GM21576 (cell line): ENCODE measurements at regions not wholly inside any gene's neighbourhood (a gene's known extent, or its start where the extent isn't known, plus 50 kb on each side); places are given as distances from the start of the nearest gene placed in this dataset.
"Not testable (repeated sequence)": the region's sequence is repeated elsewhere in the genome, so short reads cannot be mapped to it uniquely, and the experiment has no call there.

Experiments used
- ATAC-seq: cut with Tn5 transposase; IDR thresholded peaks from one replicate; pipeline ENCODE4 v1.9.1; 2021; ENCODE audit warnings: mild to moderate bottlenecking, moderate library complexity; ENCODE audit not compliant: unreplicated experiment

- no peak for ATAC-seq
Measured at GRCh38 chr13:53264751-53265385, 236.3 kb downstream of the OLFM4 start.

DNA sequence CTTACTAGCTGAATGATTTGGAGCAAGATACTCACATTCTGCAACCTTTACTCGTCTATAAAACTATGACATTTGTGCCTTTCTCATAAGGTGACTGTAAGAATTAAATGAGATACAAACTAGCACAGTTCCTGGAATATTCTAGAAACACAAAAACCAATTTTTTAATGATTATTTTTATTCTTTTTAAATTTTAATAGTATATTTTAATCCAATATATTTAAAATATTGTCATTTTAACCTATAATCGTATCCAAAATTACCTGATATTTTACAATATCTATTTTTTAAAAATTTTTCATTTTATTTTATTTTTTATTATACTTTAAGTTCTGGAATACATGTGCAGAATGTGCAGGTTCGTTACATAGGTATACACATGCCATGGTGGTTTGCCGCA is 238.1 kb downstream of the OLFM4 start:
- ATAC-seq, result no peak

DNA sequence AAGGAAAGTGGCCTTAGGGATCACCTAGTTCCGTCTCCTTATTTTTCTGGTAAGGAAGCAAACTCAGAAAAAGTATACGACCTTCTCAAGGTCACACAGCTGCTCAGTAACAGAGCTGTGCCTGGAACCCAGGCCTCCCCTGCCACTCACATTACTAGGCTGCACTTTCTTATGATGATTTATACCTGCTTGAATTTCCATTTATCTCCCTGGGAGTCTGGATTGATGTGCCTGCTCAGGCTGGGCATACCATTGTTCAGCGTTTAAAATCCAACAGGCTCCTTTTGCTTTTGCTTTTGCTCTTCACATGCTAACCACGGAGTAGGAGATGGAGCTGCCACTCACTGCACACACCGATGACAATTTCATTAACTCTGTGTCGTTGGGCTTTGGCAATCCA is 241.0 kb downstream of the OLFM4 start:
- ATAC-seq, result no peak

GRCh38 chr13:53272873-53273272 is 244.3 kb downstream of the OLFM4 start:
- no peak for ATAC-seq

- ATAC-seq, result no peak
Measured at GRCh38 chr13:53276265-53276664, 247.7 kb downstream of the OLFM4 start.

DNA sequence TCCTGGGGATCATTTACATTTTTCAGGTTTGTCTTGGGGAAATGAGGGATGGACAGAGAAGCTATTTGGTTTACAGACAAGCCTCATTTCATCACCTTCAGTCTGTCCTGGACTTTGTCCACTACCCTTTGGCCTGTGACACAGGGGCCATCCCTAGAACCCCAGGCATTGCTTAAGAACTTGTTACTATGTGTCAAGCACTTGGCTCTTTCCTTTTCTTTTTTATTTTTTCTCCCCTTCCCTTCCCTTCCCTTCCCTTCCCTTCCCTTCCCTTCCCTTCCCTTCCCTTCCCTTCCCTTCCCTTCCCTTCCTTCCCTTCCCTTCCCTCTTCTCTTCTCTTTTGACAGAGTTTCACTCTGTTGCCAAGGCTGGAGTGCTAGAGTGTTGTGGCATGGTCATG is 253.1 kb downstream of the OLFM4 start:
- ATAC-seq, result no peak

- ATAC-seq, result no peak
Measured at GRCh38 chr13:53285896-53286430, 257.4 kb downstream of the OLFM4 start.

GRCh38 chr13:53298396-53298795 is 269.8 kb downstream of the OLFM4 start:
- no peak for ATAC-seq

DNA sequence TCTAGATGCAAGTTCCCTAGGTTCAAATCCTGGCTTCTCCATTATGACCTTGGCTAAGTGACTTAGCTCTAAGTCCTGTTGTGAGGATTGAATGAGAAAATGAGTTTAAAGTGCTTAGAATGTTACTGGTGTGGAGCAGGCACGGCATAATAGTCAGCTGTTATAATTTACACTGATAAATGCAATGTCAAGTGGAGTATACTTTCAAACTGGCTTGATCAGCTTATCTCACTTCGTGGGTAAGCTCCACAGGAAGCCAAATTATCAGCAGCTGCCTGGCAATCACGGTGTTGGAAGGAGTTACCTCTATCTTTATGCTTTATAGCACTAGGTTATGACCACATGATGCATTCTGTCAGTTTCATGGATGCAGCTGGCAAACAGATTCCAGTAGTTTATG is 272.8 kb downstream of the OLFM4 start:
- no peak for ATAC-seq

DNA sequence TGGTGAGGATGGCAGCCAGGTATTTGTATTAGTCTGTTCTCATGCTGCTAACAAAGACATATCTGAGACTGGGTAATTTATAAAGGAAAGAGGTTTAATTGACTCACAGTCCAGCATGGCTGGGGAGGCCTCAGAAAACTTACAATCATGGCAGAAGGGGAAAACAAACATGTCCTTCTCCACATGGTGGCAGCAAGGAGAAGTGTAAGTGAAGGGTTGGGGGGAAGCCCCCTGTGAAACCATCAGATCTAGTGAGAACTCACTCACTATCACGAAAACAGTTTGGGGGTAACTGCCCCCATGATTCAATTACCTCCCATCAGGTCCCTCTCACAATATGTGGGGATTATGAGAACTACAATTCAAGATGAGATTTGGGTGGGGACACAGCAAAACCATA is 276.8 kb downstream of the OLFM4 start:
- ATAC-seq, result not testable (repeated sequence)

DNA sequence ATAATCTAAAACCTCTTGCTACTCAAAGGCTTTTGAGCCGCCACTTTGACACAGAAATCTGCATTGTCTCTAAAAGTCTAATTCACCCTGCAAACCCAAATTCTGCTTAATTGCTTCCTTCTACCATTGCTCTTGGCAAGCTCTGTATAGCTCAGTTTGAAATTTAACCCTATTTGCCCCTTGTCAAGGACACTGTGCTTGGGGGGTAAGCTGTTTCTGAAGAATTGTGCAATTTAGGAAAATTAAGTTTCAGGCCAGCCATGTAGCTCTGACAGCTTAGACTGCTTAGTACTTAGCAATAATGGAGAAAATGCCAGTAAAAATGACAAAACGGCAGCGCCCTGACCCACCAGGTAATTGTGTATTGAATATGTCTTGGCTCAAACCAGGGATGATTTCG is 282.2 kb downstream of the OLFM4 start:
- no peak for ATAC-seq

GRCh38 chr13:53311561-53311960 is 282.9 kb downstream of the OLFM4 start:
- no peak for ATAC-seq

DNA sequence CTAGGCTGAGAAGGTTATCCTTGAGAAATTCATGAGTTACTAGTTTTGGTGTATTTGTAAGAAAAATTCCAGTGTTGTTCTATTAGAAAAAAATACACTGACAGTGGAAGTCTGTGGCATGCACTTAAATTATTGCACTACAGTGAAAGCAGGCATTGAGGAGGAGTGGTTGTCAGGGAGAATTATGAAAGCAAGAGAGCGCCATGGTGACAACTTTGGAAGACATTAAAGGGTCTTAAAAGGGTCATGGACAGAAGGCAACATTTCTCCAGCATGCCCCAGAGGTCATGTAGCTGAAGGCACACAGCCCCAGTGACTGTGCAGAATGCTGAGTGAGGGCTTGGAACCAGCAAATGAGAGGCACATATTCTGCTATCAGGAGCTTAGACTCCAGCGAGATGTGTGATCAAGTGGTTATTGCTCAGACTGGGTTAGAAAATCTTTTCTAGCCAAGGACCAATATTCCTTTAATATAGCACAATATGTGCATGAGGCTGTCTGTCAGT is 292.7 kb downstream of the OLFM4 start:
- no peak for ATAC-seq

DNA sequence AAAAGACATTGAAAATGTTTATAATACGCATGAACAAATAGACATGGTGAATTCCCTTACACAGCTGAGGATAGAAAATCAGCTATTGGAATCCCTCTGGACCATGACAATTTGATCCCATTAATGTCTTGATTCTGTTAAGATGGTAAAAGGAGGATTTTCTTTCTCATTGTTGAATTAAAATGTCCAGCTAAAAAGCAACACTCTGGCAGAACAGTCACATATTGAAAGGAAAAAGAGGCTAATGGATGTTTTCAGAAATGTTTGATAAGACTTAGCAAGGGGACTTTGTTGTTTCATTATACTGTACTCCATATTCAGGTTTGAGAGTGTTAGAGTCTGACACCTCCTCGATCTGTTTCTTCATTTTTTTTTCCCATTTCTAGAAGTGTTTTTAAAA is 296.0 kb downstream of the OLFM4 start:
- no peak for ATAC-seq

DNA sequence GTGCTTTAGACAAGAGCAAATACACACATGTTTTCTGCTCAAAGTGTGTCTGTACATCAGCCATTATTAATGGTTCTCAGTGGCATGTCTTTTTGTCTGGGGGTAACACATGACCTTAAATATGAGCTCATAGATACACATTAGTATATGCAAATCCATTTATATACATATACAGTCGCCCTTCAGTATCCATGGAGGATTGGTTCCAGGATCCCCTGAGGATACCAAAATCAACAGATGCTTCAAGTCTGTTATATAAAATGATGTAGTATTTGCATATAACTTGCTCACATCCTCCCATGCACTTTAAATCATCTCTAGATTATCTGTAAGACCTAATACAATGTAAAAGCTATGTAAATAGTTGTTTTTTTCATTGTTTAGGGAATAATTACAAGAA is 298.1 kb downstream of the OLFM4 start:
- no peak for ATAC-seq

- no peak for ATAC-seq
Measured at GRCh38 chr13:53327680-53328315, 299.2 kb downstream of the OLFM4 start.

DNA sequence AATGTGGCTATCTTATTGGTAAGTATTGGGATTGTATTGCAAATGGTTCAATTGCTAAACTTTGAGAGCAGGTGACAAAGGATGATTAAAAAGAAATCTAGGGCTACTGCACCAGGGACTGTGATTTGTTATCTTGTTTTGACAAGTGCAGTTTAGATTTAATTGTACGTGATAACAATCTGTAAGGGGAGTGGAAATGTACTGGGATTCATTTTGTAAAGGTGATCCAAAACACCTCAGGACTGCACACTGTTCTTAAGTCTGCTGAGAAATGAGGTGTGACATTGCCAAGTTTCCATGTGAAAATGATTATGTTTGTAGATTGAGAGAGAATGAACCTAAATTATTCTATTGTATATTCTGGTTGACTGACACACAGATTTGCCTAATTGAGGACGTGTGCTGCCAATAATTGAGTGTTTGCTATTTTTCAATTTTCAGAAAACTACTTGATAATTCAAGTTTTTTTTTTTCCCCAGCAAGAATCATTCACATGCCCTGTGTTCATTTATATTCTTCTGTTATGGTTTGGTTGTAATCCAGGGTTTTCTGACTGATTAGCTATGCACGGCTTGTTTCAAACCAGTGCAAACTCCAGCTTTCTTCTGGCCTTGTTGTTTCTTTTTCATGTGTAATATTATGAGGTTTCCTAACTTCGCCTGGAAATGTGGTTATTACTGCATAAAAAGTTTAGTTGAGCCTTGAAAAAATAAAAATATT is 308.0 kb downstream of the OLFM4 start:
- no peak for ATAC-seq

DNA sequence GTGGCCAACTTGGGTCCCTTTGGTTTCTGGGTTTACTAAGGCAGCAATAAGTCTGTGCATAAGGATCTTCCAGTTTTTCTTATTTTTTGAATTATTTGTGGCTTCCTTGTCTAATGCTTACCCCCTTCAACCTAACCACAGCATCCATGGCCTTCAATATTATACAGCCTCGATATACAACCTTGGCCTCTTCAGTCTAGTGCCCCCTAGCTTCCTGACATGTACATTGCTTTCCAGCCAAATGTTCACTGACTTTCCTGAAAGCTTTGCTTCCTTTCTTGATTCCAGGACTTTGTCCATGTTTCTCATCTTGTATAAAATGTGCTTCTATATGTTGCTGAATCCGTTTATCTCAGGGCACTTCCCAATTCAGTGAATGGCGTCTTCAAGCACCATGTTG is 310.1 kb downstream of the OLFM4 start:
- ATAC-seq, result no peak

GRCh38 chr13:53340505-53341143 is 312.0 kb downstream of the OLFM4 start:
- ATAC-seq, result no peak

- ATAC-seq, result no peak
Measured at GRCh38 chr13:53341144-53341510, 312.5 kb downstream of the OLFM4 start.

DNA sequence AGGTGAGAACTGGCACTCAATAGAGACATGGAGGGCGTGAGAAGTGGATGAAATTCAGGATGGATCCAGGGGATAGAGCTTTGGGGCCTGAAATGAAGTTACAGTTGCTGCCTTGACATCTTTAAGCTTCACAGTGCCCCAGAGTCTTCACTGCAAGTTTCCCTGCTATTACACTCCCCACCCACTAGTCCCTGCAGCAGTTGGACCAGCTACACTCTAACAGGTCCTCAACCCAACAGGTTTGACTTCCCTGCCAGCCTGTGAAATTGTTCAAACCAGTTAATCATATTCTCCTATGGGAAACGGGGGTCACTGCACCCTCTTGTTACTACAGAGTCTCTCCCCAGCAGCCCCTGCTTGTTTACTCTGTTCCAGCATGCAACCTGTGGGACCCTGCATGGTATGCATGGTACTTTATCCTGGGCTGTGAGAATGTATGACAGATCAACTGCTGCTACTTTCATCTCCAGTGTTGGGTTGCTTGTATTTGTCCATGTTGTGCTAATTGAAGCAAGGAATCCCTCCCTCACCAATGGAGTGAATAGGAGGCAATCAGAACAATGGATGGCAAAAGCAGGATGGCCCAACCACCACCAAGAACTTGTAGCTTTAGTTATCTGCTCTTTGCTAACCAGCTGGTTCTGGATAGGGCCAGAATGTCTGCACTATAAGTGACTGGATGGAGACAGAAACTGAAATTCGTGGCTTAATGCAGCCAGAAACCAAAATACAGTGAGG is 314.2 kb downstream of the OLFM4 start:
- no peak for ATAC-seq
